ENCODE measurements at regions not wholly inside any gene's neighbourhood (a gene's known extent, or its start where the extent isn't known, plus 50 kb on each side); places are given as distances from the start of the nearest gene placed in this dataset.
"Not testable (repeated sequence)": the region's sequence is repeated elsewhere in the genome, so short reads cannot be mapped to it uniquely, and the experiment has no call there.

- H3K23ac ChIP-seq (ENCODE audit: low read length); H3K4ac ChIP-seq (ENCODE audit: low read depth, low read length); H3K4me3 ChIP-seq (ENCODE audit: low read depth, low read length); H3K36me3 ChIP-seq (ENCODE audit: control insufficient read depth in 1 of 2, insufficient read depth in 2 of 2, low read length in 2 of 2); H2AK5ac ChIP-seq (ENCODE audit: low read length); H3K18ac ChIP-seq (ENCODE audit: low read length); H3K79me1 ChIP-seq (ENCODE audit: low read length); H3K9me3 ChIP-seq (ENCODE audit: insufficient read depth, low read depth, low read length); H2BK120ac ChIP-seq (ENCODE audit: insufficient read depth, low read length, poor library complexity); H3K4me2 ChIP-seq (ENCODE audit: low read length); H4K91ac ChIP-seq (ENCODE audit: low read depth, low read length); H3K4me1 ChIP-seq (ENCODE audit: control insufficient read depth in 1 of 2, insufficient read depth in 2 of 2, low read length in 2 of 2); H2BK12ac ChIP-seq (ENCODE audit: low read length); H3K14ac ChIP-seq (ENCODE audit: low read length); H3K27me3 ChIP-seq (ENCODE audit: insufficient read depth, low read length); H4K8ac ChIP-seq (ENCODE audit: low read depth, low read length); H3K79me2 ChIP-seq (ENCODE audit: control insufficient read depth, insufficient read depth, low read length, poor library complexity); H2AFZ ChIP-seq (ENCODE audit: insufficient read depth, low read length, poor library complexity); H3K9ac ChIP-seq (ENCODE audit: low read length); H3K27ac ChIP-seq (ENCODE audit: low read depth, low read length); H2BK5ac ChIP-seq (ENCODE audit: low read depth, low read length, poor library complexity); DNase-seq; H4K12ac ChIP-seq (ENCODE audit: low read depth, low read length): not testable (repeated sequence)
- no CpG with 5 or more reads among the region's 4 CpGs for WGBS (ENCODE audit: extremely low coverage, insufficient coverage, insufficient read length)
These were observed 407.9 kb downstream of the BUD13 start for GRCh38 chr11:116364925-116365324.

- H3K9me3 ChIP-seq (ENCODE audit: insufficient read depth, low read depth, low read length): peaks cover 2% of the 10 kb centered on the region
- no peak overlapping the region for H3K4me3 ChIP-seq (ENCODE audit: low read depth, low read length)
- no peak overlapping the region for H3K23ac ChIP-seq (ENCODE audit: low read length)
- no peaks in the 10 kb centered on the region for H3K79me2 ChIP-seq (ENCODE audit: control insufficient read depth, insufficient read depth, low read length, poor library complexity)
- H3K36me3 ChIP-seq (ENCODE audit: control insufficient read depth in 1 of 2, insufficient read depth in 2 of 2, low read length in 2 of 2): no peaks in the 10 kb centered on the region
- peaks cover 0 to 3% of the 10 kb centered on the region in 2 experiments for H3K4me1 ChIP-seq (ENCODE audit: control insufficient read depth in 1 of 2, insufficient read depth in 2 of 2, low read length in 2 of 2)
- H3K9ac ChIP-seq (ENCODE audit: low read length): no peak overlapping the region
- H2BK12ac ChIP-seq (ENCODE audit: low read length): no peak overlapping the region
- no peak overlapping the region for H3K4ac ChIP-seq (ENCODE audit: low read depth, low read length)
- H3K4me2 ChIP-seq (ENCODE audit: low read length): no peak overlapping the region
- H3K27ac ChIP-seq (ENCODE audit: low read depth, low read length): no peak overlapping the region
- no peak overlapping the region for H2AFZ ChIP-seq (ENCODE audit: insufficient read depth, low read length, poor library complexity)
- no peak for DNase-seq
- H2BK120ac ChIP-seq (ENCODE audit: insufficient read depth, low read length, poor library complexity): no peak overlapping the region
- H3K14ac ChIP-seq (ENCODE audit: low read length): no peak overlapping the region
- WGBS (ENCODE audit: extremely low coverage, insufficient coverage, insufficient read length): no CpG with 5 or more reads among the region's 4 CpGs
- H4K12ac ChIP-seq (ENCODE audit: low read depth, low read length): no peak overlapping the region
- no peak overlapping the region for H4K91ac ChIP-seq (ENCODE audit: low read depth, low read length)
- H4K8ac ChIP-seq (ENCODE audit: low read depth, low read length): no peak overlapping the region
- no peaks in the 10 kb centered on the region for H3K27me3 ChIP-seq (ENCODE audit: insufficient read depth, low read length)
- H2BK5ac ChIP-seq (ENCODE audit: low read depth, low read length, poor library complexity): no peak overlapping the region
- H2AK5ac ChIP-seq (ENCODE audit: low read length): no peak overlapping the region
- no peak overlapping the region for H3K18ac ChIP-seq (ENCODE audit: low read length)
- no peaks in the 10 kb centered on the region for H3K79me1 ChIP-seq (ENCODE audit: low read length)
These were observed 408.4 kb downstream of the BUD13 start for GRCh38 chr11:116364348-116364747.

- no peak overlapping the region for H2BK5ac ChIP-seq (ENCODE audit: low read depth, low read length, poor library complexity)
- no peak overlapping the region for H2BK120ac ChIP-seq (ENCODE audit: insufficient read depth, low read length, poor library complexity)
- peaks cover 2% of the 10 kb centered on the region in 2 experiments for H3K4me1 ChIP-seq (ENCODE audit: control insufficient read depth in 1 of 2, insufficient read depth in 2 of 2, low read length in 2 of 2)
- H4K12ac ChIP-seq (ENCODE audit: low read depth, low read length): no peak overlapping the region
- no peaks in the 10 kb centered on the region for H3K79me2 ChIP-seq (ENCODE audit: control insufficient read depth, insufficient read depth, low read length, poor library complexity)
- H2AK5ac ChIP-seq (ENCODE audit: low read length): no peak overlapping the region
- no peak overlapping the region for H3K18ac ChIP-seq (ENCODE audit: low read length)
- H2BK12ac ChIP-seq (ENCODE audit: low read length): no peak overlapping the region
- DNase-seq: no peak
- no peaks in the 10 kb centered on the region for H3K36me3 ChIP-seq (ENCODE audit: control insufficient read depth in 1 of 2, insufficient read depth in 2 of 2, low read length in 2 of 2)
- no peak overlapping the region for H2AFZ ChIP-seq (ENCODE audit: insufficient read depth, low read length, poor library complexity)
- no peak overlapping the region for H4K8ac ChIP-seq (ENCODE audit: low read depth, low read length)
- H3K79me1 ChIP-seq (ENCODE audit: low read length): no peaks in the 10 kb centered on the region
- no peak overlapping the region for H3K14ac ChIP-seq (ENCODE audit: low read length)
- no peak overlapping the region for H3K4me2 ChIP-seq (ENCODE audit: low read length)
- no peak overlapping the region for H3K9ac ChIP-seq (ENCODE audit: low read length)
- H3K4me3 ChIP-seq (ENCODE audit: low read depth, low read length): no peak overlapping the region
- no CpG with 5 or more reads among the region's 11 CpGs for WGBS (ENCODE audit: extremely low coverage, insufficient coverage, insufficient read length)
- no peak overlapping the region for H3K27ac ChIP-seq (ENCODE audit: low read depth, low read length)
- H4K91ac ChIP-seq (ENCODE audit: low read depth, low read length): no peak overlapping the region
- H3K9me3 ChIP-seq (ENCODE audit: insufficient read depth, low read depth, low read length): peaks cover 2% of the 10 kb centered on the region
- no peaks in the 10 kb centered on the region for H3K27me3 ChIP-seq (ENCODE audit: insufficient read depth, low read length)
- no peak overlapping the region for H3K23ac ChIP-seq (ENCODE audit: low read length)
- no peak overlapping the region for H3K4ac ChIP-seq (ENCODE audit: low read depth, low read length)
These were observed 412.4 kb downstream of the BUD13 start for GRCh38 chr11:116360221-116360941.

GRCh38 chr11:116357784-116358544 is 414.8 kb downstream of the BUD13 start:
- H2BK12ac ChIP-seq (ENCODE audit: low read length): no peak overlapping the region
- no peaks in the 10 kb centered on the region for H3K79me1 ChIP-seq (ENCODE audit: low read length)
- WGBS (ENCODE audit: extremely low coverage, insufficient coverage, insufficient read length): no CpG with 5 or more reads among the region's 37 CpGs
- H3K4me2 ChIP-seq (ENCODE audit: low read length): no peak overlapping the region
- H3K27ac ChIP-seq (ENCODE audit: low read depth, low read length): no peak overlapping the region
- no peak overlapping the region for H4K91ac ChIP-seq (ENCODE audit: low read depth, low read length)
- no peak overlapping the region for H2BK120ac ChIP-seq (ENCODE audit: insufficient read depth, low read length, poor library complexity)
- H3K4me1 ChIP-seq (ENCODE audit: control insufficient read depth in 1 of 2, insufficient read depth in 2 of 2, low read length in 2 of 2): peaks cover 2% of the 10 kb centered on the region in 2 experiments
- H3K4ac ChIP-seq (ENCODE audit: low read depth, low read length): no peak overlapping the region
- H3K4me3 ChIP-seq (ENCODE audit: low read depth, low read length): no peak overlapping the region
- H3K9me3 ChIP-seq (ENCODE audit: insufficient read depth, low read depth, low read length): peaks cover 2% of the 10 kb centered on the region
- no peaks in the 10 kb centered on the region for H3K79me2 ChIP-seq (ENCODE audit: control insufficient read depth, insufficient read depth, low read length, poor library complexity)
- H2BK5ac ChIP-seq (ENCODE audit: low read depth, low read length, poor library complexity): no peak overlapping the region
- no peak overlapping the region for H4K8ac ChIP-seq (ENCODE audit: low read depth, low read length)
- no peak overlapping the region for H2AFZ ChIP-seq (ENCODE audit: insufficient read depth, low read length, poor library complexity)
- H3K14ac ChIP-seq (ENCODE audit: low read length): no peak overlapping the region
- no peak overlapping the region for H2AK5ac ChIP-seq (ENCODE audit: low read length)
- no peaks in the 10 kb centered on the region for H3K27me3 ChIP-seq (ENCODE audit: insufficient read depth, low read length)
- no peaks in the 10 kb centered on the region for H3K36me3 ChIP-seq (ENCODE audit: control insufficient read depth in 1 of 2, insufficient read depth in 2 of 2, low read length in 2 of 2)
- no peak overlapping the region for H4K12ac ChIP-seq (ENCODE audit: low read depth, low read length)
- no peak overlapping the region for H3K18ac ChIP-seq (ENCODE audit: low read length)
- peak in 1 of 2 donors; percentile 11 for DNase-seq
- no peak overlapping the region for H3K9ac ChIP-seq (ENCODE audit: low read length)
- no peak overlapping the region for H3K23ac ChIP-seq (ENCODE audit: low read length)

All from trophoblast cell (in vitro differentiated cells and primary cell).